MCF 10A (cell line): ENCODE measurements at regions not wholly inside any gene's neighbourhood (a gene's known extent, or its start where the extent isn't known, plus 50 kb on each side); places are given as distances from the start of the nearest gene placed in this dataset.
"Not testable (repeated sequence)": the region's sequence is repeated elsewhere in the genome, so short reads cannot be mapped to it uniquely, and the experiment has no call there.

Experiments used
- BruUV-seq: library from RNA; stranded (reverse); fragments of 400-500 nt; replicated peaks from 2 replicates; lab custom pipeline; 2021; lab: Mats Ljungman, UMichigan
- CTCF ChIA-PET: fragments of 300-600 bp; sonication (Branson Sonifier 250); formaldehyde crosslinking; extraction: SDS; loops from one replicate; lab custom pipeline; 2021; ENCODE audit warnings: antibody characterized with exemption, inconsistent platforms; lab: Yijun Ruan, JAX
- POLR2A ChIA-PET: fragments of 300-600, 350-650 bp; sonication (Branson Sonifier 250); formaldehyde crosslinking; extraction: SDS; loops from one replicate; lab custom pipeline; 2020; ENCODE audit warnings: antibody characterized with exemption, inconsistent platforms; lab: Yijun Ruan, JAX
- DNase-seq: peaks from one replicate; pipeline ENCODE4 v3.0.0-alpha.2; 2018; ENCODE audit not compliant: unreplicated experiment
- H3K27ac Mint-ChIP-seq: one replicate; pipeline ENCODE4 v1.8.0; 2022; ENCODE audit warnings: mild to moderate bottlenecking, low read depth, mixed read lengths; ENCODE audit not compliant: unreplicated experiment
- H3K27me3 Mint-ChIP-seq: one replicate; pipeline ENCODE4 v1.8.0; 2022; ENCODE audit warnings: mixed read lengths; ENCODE audit not compliant: insufficient read depth, unreplicated experiment
- H3K36me3 Mint-ChIP-seq: one replicate; pipeline ENCODE4 v1.8.0; 2022; ENCODE audit warnings: mild to moderate bottlenecking, moderate library complexity, mixed read lengths; ENCODE audit not compliant: insufficient read depth, unreplicated experiment
- H3K4me1 Mint-ChIP-seq: one replicate; pipeline ENCODE4 v1.8.0; 2022; ENCODE audit warnings: mixed read lengths; ENCODE audit not compliant: insufficient read depth, unreplicated experiment
- H3K4me3 Mint-ChIP-seq: one replicate; pipeline ENCODE4 v1.8.0; 2022; ENCODE audit warnings: mild to moderate bottlenecking, moderate library complexity, mixed read lengths; ENCODE audit not compliant: unreplicated experiment
- H3K9me3 Mint-ChIP-seq: one replicate; pipeline ENCODE4 v1.8.0; 2022; ENCODE audit warnings: mixed read lengths; ENCODE audit not compliant: unreplicated experiment
- CTCF ChIP-seq: fragments of 200-600 bp; IDR thresholded peaks from one replicate; pipeline ENCODE4 v1.8.0; 2022; ENCODE audit warnings: antibody characterized with exemption, mild to moderate bottlenecking; ENCODE audit not compliant: unreplicated experiment
- intact Hi-C: fragments of 100-400 bp; cut with micrococcal nuclease; formaldehyde crosslinking; loops from 2 replicates; pipeline ENCODE4 v1.14.1; 2022

- POLR2A ChIA-PET: no interaction called here
- H3K27me3 Mint-ChIP-seq: no peaks in the 10 kb centered on the region
- H3K4me3 Mint-ChIP-seq: no peak overlapping the region
- no TSS peak for BruUV-seq
- no peaks in the 10 kb centered on the region for H3K36me3 Mint-ChIP-seq
- no peaks in the 10 kb centered on the region for H3K4me1 Mint-ChIP-seq
- no peak overlapping the region for H3K27ac Mint-ChIP-seq
- DNase-seq: no peak
- intact Hi-C loops: no loop called here
- TF ChIP-seq CTCF: no peak
- peaks cover 8% of the 10 kb centered on the region for H3K9me3 Mint-ChIP-seq
- CTCF ChIA-PET: interaction anchor here (0.7 kb wide), 1 partner anchor 15 kb away, joined by 4 read pairs; no protein-coding TSS in a partner anchor
Observed at GRCh38 chr4:85029453-85029852, 63.0 kb upstream of the WDFY3 start.

GRCh38 chr4:85030156-85030555 lies 63.7 kb upstream of the WDFY3 start:
- no peaks in the 10 kb centered on the region for H3K27me3 Mint-ChIP-seq
- H3K4me1 Mint-ChIP-seq: no peaks in the 10 kb centered on the region
- H3K9me3 Mint-ChIP-seq: peaks cover 8% of the 10 kb centered on the region
- no peaks in the 10 kb centered on the region for H3K36me3 Mint-ChIP-seq
- intact Hi-C loops: no loop called here
- DNase-seq: no peak
- POLR2A ChIA-PET: no interaction called here
- TF ChIP-seq CTCF: no peak
- no TSS peak for BruUV-seq
- H3K27ac Mint-ChIP-seq: no peak overlapping the region
- no peak overlapping the region for H3K4me3 Mint-ChIP-seq
- CTCF ChIA-PET: no interaction called here

- POLR2A ChIA-PET, H3K9me3 Mint-ChIP-seq, H3K36me3 Mint-ChIP-seq, intact Hi-C loops, H3K4me3 Mint-ChIP-seq, H3K27me3 Mint-ChIP-seq, H3K4me1 Mint-ChIP-seq, BruUV-seq, DNase-seq, H3K27ac Mint-ChIP-seq: not testable (repeated sequence)
- CTCF ChIA-PET: interaction anchor here (0.5 kb wide), 1 partner anchor 23 kb away, joined by 5 read pairs; no protein-coding TSS in a partner anchor
Observed at GRCh38 chr4:85033838-85034237, 67.3 kb upstream of the WDFY3 start.

- DNase-seq: peak; percentile 53
- ChIA-PET CTCF (no interaction called here), POLR2A (interaction anchor here (0.6 kb wide), 1 partner anchor 74 kb away, joined by 3 read pairs; no protein-coding TSS in a partner anchor)
- peaks cover 8% of the 10 kb centered on the region for H3K4me1 Mint-ChIP-seq
- H3K36me3 Mint-ChIP-seq: no peaks in the 10 kb centered on the region
- BruUV-seq: no TSS peak
- no peak overlapping the region for H3K4me3 Mint-ChIP-seq
- intact Hi-C loops: no loop called here
- no peak overlapping the region for H3K27ac Mint-ChIP-seq
- no peaks in the 10 kb centered on the region for H3K27me3 Mint-ChIP-seq
- TF ChIP-seq CTCF: no peak
- H3K9me3 Mint-ChIP-seq: no peaks in the 10 kb centered on the region
Observed at GRCh38 chr4:85039526-85039925, 73.0 kb upstream of the WDFY3 start.

GRCh38 chr4:85043812-85044496 lies 77.5 kb upstream of the WDFY3 start:
- POLR2A ChIA-PET, H3K4me1 Mint-ChIP-seq, H3K36me3 Mint-ChIP-seq, BruUV-seq, H3K27ac Mint-ChIP-seq, H3K27me3 Mint-ChIP-seq, intact Hi-C loops, H3K4me3 Mint-ChIP-seq, DNase-seq, H3K9me3 Mint-ChIP-seq: not testable (repeated sequence)
- CTCF ChIA-PET: interaction anchor here (0.6 to 1.3 kb wide), 4 partner anchors 12 to 1033 kb away, joined by 3 read pairs; no protein-coding TSS in a partner anchor
